Ishikawa (cell line): ENCODE measurements at regions not wholly inside any gene's neighbourhood (a gene's known extent, or its start where the extent isn't known, plus 50 kb on each side); places are given as distances from the start of the nearest gene placed in this dataset.

ENCODE experiments used
- FOXM1 ChIP-seq: IDR thresholded peaks from 2 replicates; pipeline ENCODE4 v1.6.1; 2012; ENCODE audit warnings: low read depth, borderline replicate concordance
- TAF1 ChIP-seq: IDR thresholded peaks from 2 replicates; pipeline ENCODE4 v1.6.1; 2012; ENCODE audit warnings: low read depth, mild to moderate bottlenecking

DNA sequence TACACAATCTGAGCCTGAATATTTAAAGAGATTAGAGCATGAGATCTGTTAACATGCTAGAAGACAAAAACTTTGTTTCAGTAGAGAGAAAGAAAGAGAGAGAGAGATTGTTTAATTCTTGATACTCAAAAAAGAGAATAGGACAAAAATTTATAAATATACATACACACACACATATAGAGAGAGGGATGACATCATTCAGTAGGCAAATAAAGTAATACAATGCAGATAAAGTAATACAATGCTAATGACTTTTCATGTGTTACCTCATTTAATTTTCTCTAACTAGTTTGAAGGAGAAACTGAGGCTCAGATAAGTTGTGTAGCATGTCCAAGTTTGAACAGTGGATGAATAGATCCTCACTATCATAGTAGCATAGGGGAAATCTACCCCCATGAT, 286.4 kb downstream of the CMPK2 start:
- no peak for TF ChIP-seq FOXM1
- TF ChIP-seq TAF1, result no peak
